ENCODE measurements at regions not wholly inside any gene's neighbourhood (a gene's known extent, or its start where the extent isn't known, plus 50 kb on each side); places are given as distances from the start of the nearest gene placed in this dataset.

GRCh38 chr9:90142580-90142979 lies 500.0 kb downstream of the DIRAS2 start:
- H3K79me1 ChIP-seq (ENCODE audit: low read depth, low read length), result no peaks in the 10 kb centered on the region
- H2BK12ac ChIP-seq (ENCODE audit: low read length), result no peak overlapping the region
- no CpG with 5 or more reads among the region's 5 CpGs for WGBS, 2 donors (ENCODE audit: extremely low coverage in 2 of 2, insufficient read length in 2 of 2, insufficient replicate concordance in 1 of 2)
- H3K9ac ChIP-seq (ENCODE audit: low read depth, low read length, poor library complexity), result no peak overlapping the region
- H3K4me3 ChIP-seq (ENCODE audit: low read length in 2 of 2), result no peak overlapping the region
- H3K4ac ChIP-seq (ENCODE audit: low read length), result no peak overlapping the region
- no peak overlapping the region for H3K4me2 ChIP-seq (ENCODE audit: insufficient read depth, low read length, poor library complexity, severe bottlenecking)
- H3K27me3 ChIP-seq (ENCODE audit: control insufficient read depth in 3 of 3, insufficient read depth in 3 of 3, low read depth in 1 of 3, low read length in 3 of 3), result no peaks in the 10 kb centered on the region
- H3K23ac ChIP-seq (ENCODE audit: low read depth, low read length, poor library complexity), result no peak overlapping the region
- no peak overlapping the region for H2BK5ac ChIP-seq (ENCODE audit: low read length)
- no peak overlapping the region for H3K14ac ChIP-seq (ENCODE audit: low read length)
- no peaks in the 10 kb centered on the region for H3K4me1 ChIP-seq (ENCODE audit: control insufficient read depth in 2 of 2, insufficient read depth in 1 of 2, low read depth in 1 of 2, low read length in 2 of 2)
- no peaks in the 10 kb centered on the region for H3K9me3 ChIP-seq (replicated peaks in 1 of 2; ENCODE audit: control insufficient read depth in 2 of 2, insufficient read depth in 1 of 2, low read depth in 1 of 2, low read length in 2 of 2)
- H3K27ac ChIP-seq (replicated peaks; ENCODE audit: low read length), result no peak overlapping the region
- H4K8ac ChIP-seq (ENCODE audit: low read depth, low read length), result no peak overlapping the region
- H3K18ac ChIP-seq (ENCODE audit: low read length), result no peak overlapping the region
- no peak overlapping the region for H2BK15ac ChIP-seq (ENCODE audit: low read length)
- no peak overlapping the region for H2AFZ ChIP-seq (ENCODE audit: low read length)
- H2AK5ac ChIP-seq (ENCODE audit: low read depth, low read length), result no peak overlapping the region
- H4K91ac ChIP-seq (ENCODE audit: low read depth, low read length, poor library complexity), result no peak overlapping the region
- H2BK120ac ChIP-seq (ENCODE audit: low read depth, low read length), result no peak overlapping the region
- no peaks in the 10 kb centered on the region for H3K36me3 ChIP-seq (replicated peaks in 1 of 2; ENCODE audit: control insufficient read depth in 2 of 2, insufficient read depth in 2 of 2, low read length in 2 of 2)
- DNase-seq (ENCODE audit: low spot score), result peak; percentile 62

GRCh38 chr9:90147426-90147825 lies 495.2 kb downstream of the DIRAS2 start:
- no CpG with 5 or more reads among the region's 3 CpGs for WGBS, 2 donors (ENCODE audit: extremely low coverage in 2 of 2, insufficient read length in 2 of 2, insufficient replicate concordance in 1 of 2)
- no peak overlapping the region for H2BK5ac ChIP-seq (ENCODE audit: low read length)
- H3K23ac ChIP-seq (ENCODE audit: low read depth, low read length, poor library complexity), result no peak overlapping the region
- H3K9ac ChIP-seq (ENCODE audit: low read depth, low read length, poor library complexity), result no peak overlapping the region
- H3K9me3 ChIP-seq (replicated peaks in 1 of 2; ENCODE audit: control insufficient read depth in 2 of 2, insufficient read depth in 1 of 2, low read depth in 1 of 2, low read length in 2 of 2), result no peaks in the 10 kb centered on the region
- no peak overlapping the region for H4K8ac ChIP-seq (ENCODE audit: low read depth, low read length)
- H2AK5ac ChIP-seq (ENCODE audit: low read depth, low read length), result no peak overlapping the region
- H2BK120ac ChIP-seq (ENCODE audit: low read depth, low read length), result no peak overlapping the region
- no peak overlapping the region for H2BK15ac ChIP-seq (ENCODE audit: low read length)
- no peaks in the 10 kb centered on the region for H3K27me3 ChIP-seq (ENCODE audit: control insufficient read depth in 3 of 3, insufficient read depth in 3 of 3, low read depth in 1 of 3, low read length in 3 of 3)
- no peak overlapping the region for H4K91ac ChIP-seq (ENCODE audit: low read depth, low read length, poor library complexity)
- no peak overlapping the region for H3K18ac ChIP-seq (ENCODE audit: low read length)
- no peaks in the 10 kb centered on the region for H3K36me3 ChIP-seq (replicated peaks in 1 of 2; ENCODE audit: control insufficient read depth in 2 of 2, insufficient read depth in 2 of 2, low read length in 2 of 2)
- H3K4ac ChIP-seq (ENCODE audit: low read length), result no peak overlapping the region
- no peak overlapping the region for H3K14ac ChIP-seq (ENCODE audit: low read length)
- no peak overlapping the region for H2AFZ ChIP-seq (ENCODE audit: low read length)
- no peak overlapping the region for H2BK12ac ChIP-seq (ENCODE audit: low read length)
- no peak for DNase-seq (ENCODE audit: low spot score)
- H3K4me3 ChIP-seq (ENCODE audit: low read length in 2 of 2), result no peak overlapping the region
- no peak overlapping the region for H3K27ac ChIP-seq (replicated peaks; ENCODE audit: low read length)
- no peak overlapping the region for H3K4me2 ChIP-seq (ENCODE audit: insufficient read depth, low read length, poor library complexity, severe bottlenecking)
- H3K79me1 ChIP-seq (ENCODE audit: low read depth, low read length), result no peaks in the 10 kb centered on the region
- H3K4me1 ChIP-seq (ENCODE audit: control insufficient read depth in 2 of 2, insufficient read depth in 1 of 2, low read depth in 1 of 2, low read length in 2 of 2), result no peaks in the 10 kb centered on the region

- no peak overlapping the region for H2BK120ac ChIP-seq (ENCODE audit: low read depth, low read length)
- H3K4me2 ChIP-seq (ENCODE audit: insufficient read depth, low read length, poor library complexity, severe bottlenecking), result no peak overlapping the region
- no peaks in the 10 kb centered on the region for H3K36me3 ChIP-seq (replicated peaks in 1 of 2; ENCODE audit: control insufficient read depth in 2 of 2, insufficient read depth in 2 of 2, low read length in 2 of 2)
- H2BK5ac ChIP-seq (ENCODE audit: low read length), result no peak overlapping the region
- no peaks in the 10 kb centered on the region for H3K79me1 ChIP-seq (ENCODE audit: low read depth, low read length)
- no peak overlapping the region for H3K4ac ChIP-seq (ENCODE audit: low read length)
- no peak overlapping the region for H2BK15ac ChIP-seq (ENCODE audit: low read length)
- H2AK5ac ChIP-seq (ENCODE audit: low read depth, low read length), result no peak overlapping the region
- H3K14ac ChIP-seq (ENCODE audit: low read length), result no peak overlapping the region
- no peak for DNase-seq (ENCODE audit: low spot score)
- no peak overlapping the region for H3K23ac ChIP-seq (ENCODE audit: low read depth, low read length, poor library complexity)
- H2BK12ac ChIP-seq (ENCODE audit: low read length), result no peak overlapping the region
- no peak overlapping the region for H3K9ac ChIP-seq (ENCODE audit: low read depth, low read length, poor library complexity)
- no peak overlapping the region for H4K91ac ChIP-seq (ENCODE audit: low read depth, low read length, poor library complexity)
- no CpG with 5 or more reads among the region's 2 CpGs for WGBS, 2 donors (ENCODE audit: extremely low coverage in 2 of 2, insufficient read length in 2 of 2, insufficient replicate concordance in 1 of 2)
- no peaks in the 10 kb centered on the region for H3K27me3 ChIP-seq (ENCODE audit: control insufficient read depth in 3 of 3, insufficient read depth in 3 of 3, low read depth in 1 of 3, low read length in 3 of 3)
- no peak overlapping the region for H3K27ac ChIP-seq (replicated peaks; ENCODE audit: low read length)
- no peaks in the 10 kb centered on the region for H3K9me3 ChIP-seq (replicated peaks in 1 of 2; ENCODE audit: control insufficient read depth in 2 of 2, insufficient read depth in 1 of 2, low read depth in 1 of 2, low read length in 2 of 2)
- no peak overlapping the region for H2AFZ ChIP-seq (ENCODE audit: low read length)
- no peak overlapping the region for H3K18ac ChIP-seq (ENCODE audit: low read length)
- no peaks in the 10 kb centered on the region for H3K4me1 ChIP-seq (ENCODE audit: control insufficient read depth in 2 of 2, insufficient read depth in 1 of 2, low read depth in 1 of 2, low read length in 2 of 2)
- H3K4me3 ChIP-seq (ENCODE audit: low read length in 2 of 2), result no peak overlapping the region
- no peak overlapping the region for H4K8ac ChIP-seq (ENCODE audit: low read depth, low read length)
These were observed 486.3 kb downstream of the DIRAS2 start for GRCh38 chr9:90156318-90156717.

- H3K18ac ChIP-seq (ENCODE audit: low read length), result no peak overlapping the region
- H3K4me1 ChIP-seq (ENCODE audit: control insufficient read depth in 2 of 2, insufficient read depth in 1 of 2, low read depth in 1 of 2, low read length in 2 of 2), result peaks cover 0 to 6% of the 10 kb centered on the region in 2 donors
- H4K91ac ChIP-seq (ENCODE audit: low read depth, low read length, poor library complexity), result peak overlapping the region; percentile 7
- H4K8ac ChIP-seq (ENCODE audit: low read depth, low read length), result peak overlapping the region; percentile 45
- H3K79me1 ChIP-seq (ENCODE audit: low read depth, low read length), result peaks cover 3% of the 10 kb centered on the region
- no peak overlapping the region for H2BK5ac ChIP-seq (ENCODE audit: low read length)
- peak overlapping the region; percentile 12 for H2BK12ac ChIP-seq (ENCODE audit: low read length)
- no peak overlapping the region for H2AK5ac ChIP-seq (ENCODE audit: low read depth, low read length)
- 100% methylated on average over 1 to 4 of the region's 5 CpGs for WGBS, 2 donors (ENCODE audit: extremely low coverage in 2 of 2, insufficient read length in 2 of 2, insufficient replicate concordance in 1 of 2)
- peak overlapping the region; percentile 70 for H3K9ac ChIP-seq (ENCODE audit: low read depth, low read length, poor library complexity)
- peaks cover 0 to 5% (median 0%) of the 10 kb centered on the region in 3 experiments for H3K27me3 ChIP-seq (ENCODE audit: control insufficient read depth in 3 of 3, insufficient read depth in 3 of 3, low read depth in 1 of 3, low read length in 3 of 3)
- no peak overlapping the region for H2AFZ ChIP-seq (ENCODE audit: low read length)
- H3K36me3 ChIP-seq (replicated peaks in 1 of 2; ENCODE audit: control insufficient read depth in 2 of 2, insufficient read depth in 2 of 2, low read length in 2 of 2), result peaks cover 0 to 3% of the 10 kb centered on the region in 2 donors
- no peak overlapping the region for H3K27ac ChIP-seq (replicated peaks; ENCODE audit: low read length)
- H2BK15ac ChIP-seq (ENCODE audit: low read length), result no peak overlapping the region
- no peak overlapping the region for H3K4me2 ChIP-seq (ENCODE audit: insufficient read depth, low read length, poor library complexity, severe bottlenecking)
- H3K9me3 ChIP-seq (replicated peaks in 1 of 2; ENCODE audit: control insufficient read depth in 2 of 2, insufficient read depth in 1 of 2, low read depth in 1 of 2, low read length in 2 of 2), result peaks cover 0 to 7% of the 10 kb centered on the region in 2 donors
- H3K14ac ChIP-seq (ENCODE audit: low read length), result no peak overlapping the region
- no peak for DNase-seq (ENCODE audit: low spot score)
- peak overlapping the region; percentile 1 for H3K23ac ChIP-seq (ENCODE audit: low read depth, low read length, poor library complexity)
- H3K4me3 ChIP-seq (ENCODE audit: low read length in 2 of 2), result peak overlapping the region in 1 of 2 donors; percentile 37
- no peak overlapping the region for H3K4ac ChIP-seq (ENCODE audit: low read length)
- H2BK120ac ChIP-seq (ENCODE audit: low read depth, low read length), result no peak overlapping the region
These were observed 480.3 kb downstream of the DIRAS2 start for GRCh38 chr9:90162326-90162725.

Measured in neuronal stem cell (in vitro differentiated cells).